SJSA1 (cell line): ENCODE measurements at regions not wholly inside any gene's neighbourhood (a gene's known extent, or its start where the extent isn't known, plus 50 kb on each side); places are given as distances from the start of the nearest gene placed in this dataset.

Experiments
- DNase-seq, 2 experiments: peaks; one replicate each; pipeline ENCODE4 v3.0.0-alpha.2; 2015 to 2020; ENCODE audit warnings: low spot score in 2 of 2, low read depth in 1 of 2
- H3K27ac ChIP-seq: fragments of 250-450 bp; sonication (Bioruptor Pico); 2 replicates; pipeline ENCODE4 v1.5.1; 2020; ENCODE audit warnings: mild to moderate bottlenecking, moderate library complexity
- H3K27me3 ChIP-seq: fragments of 250-450 bp; sonication (Bioruptor Pico); replicated peaks from 2 replicates; pipeline ENCODE4 v1.5.1; 2020; ENCODE audit warnings: mild to moderate bottlenecking, moderate library complexity
- H3K36me3 ChIP-seq: fragments of 250-450 bp; sonication (Bioruptor Pico); 2 replicates; pipeline ENCODE4 v1.5.1; 2020; ENCODE audit warnings: mild to moderate bottlenecking
- H3K4me1 ChIP-seq: fragments of 250-450 bp; sonication (Bioruptor Pico); replicated peaks from 2 replicates; pipeline ENCODE4 v1.6.1; 2021; ENCODE audit warnings: mild to moderate bottlenecking
- H3K4me3 ChIP-seq: fragments of 250-450 bp; sonication (Bioruptor Pico); 2 replicates; pipeline ENCODE4 v1.5.1; 2020; ENCODE audit warnings: mild to moderate bottlenecking
- H3K9me3 ChIP-seq: fragments of 250-450 bp; sonication (Bioruptor Pico); replicated peaks from 2 replicates; pipeline ENCODE4 v1.5.1; 2020; ENCODE audit warnings: mild to moderate bottlenecking

DNA sequence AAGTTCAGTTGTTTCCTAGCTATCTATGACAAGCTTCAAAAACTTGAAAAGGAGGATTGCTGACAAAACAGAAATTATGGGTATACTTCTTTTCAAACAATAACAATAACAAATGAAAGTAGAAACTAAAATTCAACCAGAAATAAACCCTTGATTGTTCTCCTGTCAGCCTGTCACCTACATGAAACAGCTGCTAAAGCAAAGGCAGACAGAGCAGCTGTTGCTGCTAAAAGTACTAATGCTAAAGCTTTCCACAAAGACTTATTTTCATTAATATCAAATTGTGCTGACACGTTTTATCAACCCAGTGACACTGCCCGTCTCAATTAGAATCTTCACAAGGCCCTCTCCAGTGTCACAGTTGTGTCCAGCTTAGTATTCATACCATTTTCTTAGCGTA lies 533.2 kb upstream of the GBE1 start:
- Histone ChIP-seq H3K27me3 (no peaks in the 10 kb centered on the region), H3K4me1 (no peaks in the 10 kb centered on the region), H3K4me3 (no peak overlapping the region), H3K27ac (no peak overlapping the region), H3K9me3 (no peaks in the 10 kb centered on the region), H3K36me3 (no peaks in the 10 kb centered on the region)
- no peak for DNase-seq

DNA sequence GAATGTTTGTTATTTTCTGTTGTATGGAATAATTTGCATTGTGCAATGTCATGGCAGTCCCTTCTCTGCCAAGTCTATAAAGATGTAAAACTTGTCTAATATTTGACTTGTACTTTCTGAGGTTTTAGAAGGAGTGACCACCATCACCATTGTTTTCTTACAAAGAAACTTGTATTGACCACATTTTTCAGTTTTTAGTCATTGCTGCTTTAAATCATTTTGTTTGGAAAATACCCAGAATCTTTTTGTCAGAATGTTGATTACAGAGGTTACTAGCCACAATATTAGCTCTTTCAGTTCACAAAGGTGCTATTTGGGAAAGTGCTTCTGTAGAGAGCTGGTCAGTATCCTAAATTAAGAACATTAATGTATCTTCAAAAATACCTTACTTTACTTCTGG lies 532.4 kb upstream of the GBE1 start:
- H3K4me1 ChIP-seq: no peaks in the 10 kb centered on the region
- no peak for DNase-seq
- H3K27ac ChIP-seq: no peak overlapping the region
- H3K36me3 ChIP-seq: no peaks in the 10 kb centered on the region
- no peaks in the 10 kb centered on the region for H3K9me3 ChIP-seq
- no peak overlapping the region for H3K4me3 ChIP-seq
- H3K27me3 ChIP-seq: no peaks in the 10 kb centered on the region

DNA sequence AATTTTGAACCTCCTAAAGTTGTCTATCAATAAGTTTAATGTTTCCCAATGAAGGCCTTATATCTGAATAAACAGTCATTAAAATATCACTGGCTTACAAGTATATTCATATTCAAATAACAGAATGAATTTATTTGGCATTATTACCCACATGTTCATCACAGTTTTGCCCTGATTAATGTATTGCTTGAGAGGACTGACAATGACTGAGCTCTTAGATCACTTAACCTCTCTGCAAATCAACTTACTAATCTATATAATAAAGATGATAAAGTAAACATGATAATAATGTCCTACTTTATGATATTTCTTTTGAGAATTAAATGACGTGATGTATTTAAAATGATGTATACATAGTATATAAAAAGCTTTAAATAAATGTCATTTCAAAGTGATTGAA lies 532.0 kb upstream of the GBE1 start:
- H3K36me3 ChIP-seq: no peaks in the 10 kb centered on the region
- H3K9me3 ChIP-seq: no peaks in the 10 kb centered on the region
- DNase-seq: no peak
- no peaks in the 10 kb centered on the region for H3K27me3 ChIP-seq
- H3K27ac ChIP-seq: no peak overlapping the region
- H3K4me3 ChIP-seq: no peak overlapping the region
- no peaks in the 10 kb centered on the region for H3K4me1 ChIP-seq

DNA sequence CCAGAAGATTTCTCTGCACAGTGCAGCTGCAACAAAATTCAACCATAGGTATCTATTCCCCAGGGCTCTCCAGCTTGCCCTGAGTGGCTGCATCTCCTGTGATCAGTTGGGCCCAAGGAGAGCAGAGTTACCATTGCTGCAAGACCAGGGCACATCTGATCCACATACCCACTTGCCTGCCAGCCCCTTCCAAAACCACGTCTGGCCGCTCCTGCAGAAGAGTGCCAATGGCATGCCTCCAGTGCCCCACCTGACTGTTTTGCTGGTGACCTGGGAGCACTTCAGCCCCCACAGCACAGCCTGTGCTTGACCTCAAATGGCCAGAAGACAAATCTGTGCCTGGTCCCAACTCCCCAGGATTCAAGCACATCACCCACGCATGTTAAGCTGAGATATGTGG lies 526.1 kb upstream of the GBE1 start:
- no peak overlapping the region for H3K27ac ChIP-seq

DNA sequence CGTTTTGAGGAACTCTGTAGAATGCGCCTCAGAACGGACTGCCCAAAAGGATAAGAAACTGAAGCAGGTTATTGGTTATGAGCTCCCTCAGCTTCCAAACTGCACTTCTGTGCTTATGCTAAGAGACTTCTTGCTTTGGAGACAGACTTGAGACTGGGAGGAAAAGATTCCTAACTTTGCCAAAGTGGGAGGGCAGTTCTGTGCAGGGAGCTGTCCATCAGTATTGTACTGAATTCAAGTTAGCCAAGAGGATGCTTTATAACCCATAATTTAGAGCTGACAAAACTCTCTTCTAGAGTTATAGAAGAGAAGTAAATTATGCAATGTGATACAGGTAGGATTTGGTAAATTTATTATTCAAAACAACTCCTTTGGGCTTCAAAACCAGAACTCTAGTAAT lies 519.8 kb upstream of the GBE1 start:
- Histone ChIP-seq H3K27ac (no peak overlapping the region), H3K4me1 (no peaks in the 10 kb centered on the region), H3K27me3 (no peaks in the 10 kb centered on the region), H3K4me3 (no peak overlapping the region), H3K9me3 (no peaks in the 10 kb centered on the region), H3K36me3 (no peaks in the 10 kb centered on the region)
- no peak for DNase-seq

More for the DNA sequence above, 526.1 kb upstream of the GBE1 start:
- Histone ChIP-seq H3K36me3 (no peaks in the 10 kb centered on the region), H3K4me3 (no peak overlapping the region), H3K4me1 (no peaks in the 10 kb centered on the region), H3K9me3 (no peaks in the 10 kb centered on the region), H3K27me3 (no peaks in the 10 kb centered on the region)
- no peak for DNase-seq

DNA sequence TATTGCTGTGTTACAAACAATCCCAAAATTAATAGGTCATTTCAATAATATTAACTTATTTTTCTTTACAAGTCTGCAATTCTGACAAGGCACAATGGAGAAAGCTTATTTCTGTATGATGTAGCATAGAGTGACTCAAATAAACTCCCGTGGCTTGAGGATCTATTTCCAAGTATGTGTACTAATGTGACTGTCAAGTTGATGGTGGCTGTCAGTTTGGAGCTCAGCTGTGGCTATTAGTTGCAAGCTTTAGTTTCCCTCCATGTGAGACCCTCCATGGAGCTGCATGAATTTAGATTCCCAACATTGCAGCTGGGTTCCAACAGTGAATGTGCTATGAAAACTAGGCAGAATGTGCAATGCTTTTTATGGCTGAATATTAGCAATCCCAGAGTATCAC lies 515.5 kb upstream of the GBE1 start:
- Histone ChIP-seq H3K4me3 (no peak overlapping the region), H3K27me3 (no peaks in the 10 kb centered on the region), H3K36me3 (no peaks in the 10 kb centered on the region), H3K27ac (no peak overlapping the region), H3K4me1 (no peaks in the 10 kb centered on the region), H3K9me3 (no peaks in the 10 kb centered on the region)
- no peak for DNase-seq

DNA sequence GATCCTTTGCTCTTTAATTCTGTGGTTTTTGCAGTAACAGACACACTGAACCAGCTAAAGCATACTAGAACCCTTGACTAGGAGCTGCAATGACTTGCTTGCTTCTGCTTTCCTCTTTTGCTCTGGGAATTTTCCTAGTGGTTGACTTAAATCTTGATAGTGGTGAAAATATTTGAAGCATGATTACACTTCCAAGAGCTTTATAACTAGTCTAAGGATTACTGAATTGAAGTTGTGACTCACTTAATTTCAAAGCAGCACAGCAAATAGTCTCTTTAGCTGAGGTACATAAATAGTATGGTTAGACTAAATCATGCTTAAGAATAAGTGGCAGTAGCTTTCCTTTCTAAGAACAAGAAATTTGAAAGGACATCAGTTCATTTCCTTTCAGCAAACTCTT lies 513.5 kb upstream of the GBE1 start:
- Histone ChIP-seq H3K27me3 (no peaks in the 10 kb centered on the region), H3K9me3 (no peaks in the 10 kb centered on the region), H3K27ac (no peak overlapping the region), H3K4me3 (no peak overlapping the region), H3K36me3 (no peaks in the 10 kb centered on the region), H3K4me1 (no peaks in the 10 kb centered on the region)
- DNase-seq: no peak

- Histone ChIP-seq H3K9me3 (no peaks in the 10 kb centered on the region), H3K36me3 (no peaks in the 10 kb centered on the region)
- no peak for DNase-seq
Measured at GRCh38 chr3:82265747-82266146, 504.3 kb upstream of the GBE1 start.

GRCh38 chr3:82262193-82262592 lies 500.7 kb upstream of the GBE1 start:
- no peaks in the 10 kb centered on the region for H3K4me1 ChIP-seq
- H3K4me3 ChIP-seq: no peak overlapping the region
- no peaks in the 10 kb centered on the region for H3K9me3 ChIP-seq
- no peak for DNase-seq
- no peaks in the 10 kb centered on the region for H3K27me3 ChIP-seq
- H3K27ac ChIP-seq: no peak overlapping the region
- no peaks in the 10 kb centered on the region for H3K36me3 ChIP-seq

More at GRCh38 chr3:82265747-82266146, 504.3 kb upstream of the GBE1 start:
- H3K27ac ChIP-seq: no peak overlapping the region
- H3K4me1 ChIP-seq: no peaks in the 10 kb centered on the region
- H3K27me3 ChIP-seq: no peaks in the 10 kb centered on the region
- no peak overlapping the region for H3K4me3 ChIP-seq

DNA sequence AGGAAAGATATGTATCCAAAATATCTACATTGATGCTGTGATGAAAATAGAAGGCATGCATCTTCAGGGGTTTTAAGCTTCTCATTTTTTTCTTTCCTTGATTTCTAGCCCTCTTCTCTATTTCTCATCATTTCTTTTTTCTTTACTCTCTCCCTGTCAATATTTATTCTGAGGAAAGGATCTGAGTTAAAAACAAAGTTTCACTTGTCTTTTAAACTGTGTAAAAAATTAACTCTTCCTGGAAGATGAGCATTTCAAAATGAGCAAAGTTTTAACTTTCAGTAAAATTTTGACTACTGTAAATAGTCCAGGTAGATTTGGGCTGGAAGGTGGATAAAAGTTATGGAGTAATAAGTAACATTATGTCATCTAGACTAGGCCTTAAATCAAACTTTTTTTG lies 500.2 kb upstream of the GBE1 start:
- no peak overlapping the region for H3K27ac ChIP-seq
- no peaks in the 10 kb centered on the region for H3K27me3 ChIP-seq
- H3K9me3 ChIP-seq: no peaks in the 10 kb centered on the region
- no peaks in the 10 kb centered on the region for H3K4me1 ChIP-seq
- H3K4me3 ChIP-seq: no peak overlapping the region
- no peak for DNase-seq
- no peaks in the 10 kb centered on the region for H3K36me3 ChIP-seq

- H3K9me3 ChIP-seq: no peaks in the 10 kb centered on the region
- H3K36me3 ChIP-seq: no peaks in the 10 kb centered on the region
- no peaks in the 10 kb centered on the region for H3K27me3 ChIP-seq
- DNase-seq: no peak
- no peak overlapping the region for H3K4me3 ChIP-seq
- no peaks in the 10 kb centered on the region for H3K4me1 ChIP-seq
- H3K27ac ChIP-seq: no peak overlapping the region
Measured at GRCh38 chr3:82261013-82261412, 499.6 kb upstream of the GBE1 start.

GRCh38 chr3:82259994-82260393 lies 498.5 kb upstream of the GBE1 start:
- no peaks in the 10 kb centered on the region for H3K27me3 ChIP-seq
- no peaks in the 10 kb centered on the region for H3K36me3 ChIP-seq
- no peak for DNase-seq
- H3K27ac ChIP-seq: no peak overlapping the region
- H3K9me3 ChIP-seq: no peaks in the 10 kb centered on the region
- no peaks in the 10 kb centered on the region for H3K4me1 ChIP-seq
- no peak overlapping the region for H3K4me3 ChIP-seq

DNA sequence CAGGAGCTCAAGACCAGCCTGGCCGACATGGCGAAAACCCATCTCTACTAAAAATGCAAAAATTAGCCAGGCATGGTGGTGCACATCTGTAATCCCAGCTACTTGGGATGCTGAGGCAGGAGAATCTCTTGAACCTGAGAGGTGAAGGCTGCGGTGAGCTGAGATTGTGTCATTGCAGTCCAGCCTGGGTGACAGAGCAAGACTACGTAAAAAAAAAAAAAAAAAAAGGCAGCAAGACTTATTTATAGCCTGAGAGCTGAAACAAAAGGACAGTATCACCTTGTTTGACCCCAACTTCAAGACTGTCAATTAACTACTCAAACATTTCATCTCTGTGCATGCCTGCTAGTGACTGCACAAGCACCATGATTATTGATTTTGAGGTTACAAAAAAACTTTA lies 478.9 kb upstream of the GBE1 start:
- Histone ChIP-seq H3K27me3 (no peaks in the 10 kb centered on the region), H3K4me1 (no peaks in the 10 kb centered on the region), H3K36me3 (no peaks in the 10 kb centered on the region), H3K4me3 (no peak overlapping the region), H3K27ac (no peak overlapping the region), H3K9me3 (no peaks in the 10 kb centered on the region)
- no peak for DNase-seq

GRCh38 chr3:82236257-82236656 lies 474.8 kb upstream of the GBE1 start:
- Histone ChIP-seq H3K27ac (no peak overlapping the region), H3K9me3 (no peaks in the 10 kb centered on the region), H3K4me1 (no peaks in the 10 kb centered on the region), H3K27me3 (no peaks in the 10 kb centered on the region), H3K4me3 (no peak overlapping the region), H3K36me3 (no peaks in the 10 kb centered on the region)
- DNase-seq: no peak

DNA sequence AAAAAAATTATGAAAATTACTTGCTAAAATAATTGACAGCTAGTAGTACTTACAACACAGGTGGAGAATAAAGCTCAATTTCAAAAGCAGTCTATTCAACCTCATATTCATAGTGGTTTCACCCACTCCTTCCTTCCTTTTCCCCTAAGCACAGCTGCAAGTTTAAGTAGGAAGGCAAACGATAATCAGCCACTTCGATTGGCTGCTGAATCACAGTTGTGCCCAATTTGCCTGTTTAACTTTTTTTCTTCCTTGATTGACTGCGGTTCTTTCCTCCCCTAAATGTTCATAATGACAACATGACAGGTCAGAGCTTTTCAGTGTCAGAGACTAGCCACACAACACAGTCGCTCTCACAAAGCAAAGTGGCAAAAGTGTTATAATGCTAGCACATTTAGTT lies 468.0 kb upstream of the GBE1 start:
- no peak overlapping the region for H3K27ac ChIP-seq
- no peaks in the 10 kb centered on the region for H3K9me3 ChIP-seq
- no peak overlapping the region for H3K4me3 ChIP-seq
- no peak for DNase-seq
- no peaks in the 10 kb centered on the region for H3K36me3 ChIP-seq
- no peaks in the 10 kb centered on the region for H3K27me3 ChIP-seq
- H3K4me1 ChIP-seq: no peaks in the 10 kb centered on the region
